Vagina (tissue), 2 donors: ENCODE measurements at regions not wholly inside any gene's neighbourhood (a gene's known extent, or its start where the extent isn't known, plus 50 kb on each side); places are given as distances from the start of the nearest gene placed in this dataset.

Experiments
- CTCF ChIP-seq, 3 experiments: fragments of 450-650 bp in 2 of 3; fragments of 200-600 bp in 1 of 3; sonication (generic) in 1 of 3; IDR thresholded peaks; one replicate each; pipeline ENCODE4 v1.5.1; 2017 to 2019; ENCODE audit warnings: antibody characterized with exemption in 3 of 3, mild to moderate bottlenecking in 2 of 3, moderate library complexity in 2 of 3
- POLR2A ChIP-seq, 2 donors: fragments of 450-650 bp; IDR thresholded peaks; one replicate each; pipeline ENCODE4 v1.6.1; 2017; ENCODE audit warnings: antibody characterized with exemption in 2 of 2, mild to moderate bottlenecking in 2 of 2, moderate library complexity in 2 of 2

GRCh38 chr3:127339928-127340861 is 52.3 kb upstream of the PRR20G start:
- TF ChIP-seq CTCF (IDR thresholded peaks at IDR 0.05) = no peak
- TF ChIP-seq POLR2A (IDR thresholded peaks at IDR 0.05) = no peak
